ENCODE measurements at regions not wholly inside any gene's neighbourhood (a gene's known extent, or its start where the extent isn't known, plus 50 kb on each side); places are given as distances from the start of the nearest gene placed in this dataset.

- no peak for DNase-seq (ENCODE audit: low read depth)
These were observed 840.7 kb downstream of the FAM181B start for GRCh38 chr11:81892770-81893635.

GRCh38 chr11:81888391-81888790 is 845.3 kb downstream of the FAM181B start:
- no peak for DNase-seq (ENCODE audit: low read depth)

DNA sequence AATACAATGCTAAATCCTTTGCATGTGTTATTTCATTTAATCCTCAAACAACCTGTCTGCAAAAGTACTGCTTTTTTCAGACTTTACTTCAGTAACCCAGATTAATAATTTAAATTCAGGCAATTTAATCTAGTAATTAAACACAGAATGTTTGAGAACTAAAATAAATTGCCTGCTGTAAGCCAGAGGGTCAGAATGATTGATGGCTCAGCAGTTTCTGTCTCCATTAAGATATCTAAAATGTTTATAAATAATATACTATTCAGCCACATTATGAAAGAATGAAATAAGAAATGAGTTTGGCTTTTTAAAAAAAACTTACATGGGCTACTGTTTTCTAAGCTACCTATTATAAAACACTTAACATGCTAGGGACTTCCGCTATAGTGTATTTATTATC is 846.0 kb downstream of the FAM181B start:
- DNase-seq (ENCODE audit: low read depth), result no peak

GRCh38 chr11:81886406-81887075 is 847.1 kb downstream of the FAM181B start:
- DNase-seq (ENCODE audit: low read depth), result no peak

- no peak for DNase-seq (ENCODE audit: low read depth)
These were observed 859.0 kb downstream of the FAM181B start for GRCh38 chr11:81874635-81875034.

DNA sequence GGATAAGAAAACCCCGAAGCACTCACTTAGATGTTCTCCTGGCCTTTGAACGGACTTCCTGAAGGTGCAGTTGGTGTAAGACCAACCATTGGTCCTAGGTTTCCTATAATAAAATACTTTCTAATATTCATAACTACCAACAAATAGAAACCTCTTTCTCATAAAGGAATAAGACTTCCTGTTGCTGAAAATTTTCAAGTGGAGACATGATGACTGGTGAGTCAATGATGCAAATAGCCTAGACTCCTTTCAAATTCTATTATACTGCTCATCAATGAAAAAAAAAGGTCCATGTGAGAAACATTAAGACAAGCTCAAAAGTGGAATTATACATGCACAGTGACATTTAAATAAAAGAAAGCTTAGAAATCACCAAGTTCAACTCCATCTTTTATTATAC is 862.8 kb downstream of the FAM181B start:
- no peak for DNase-seq (ENCODE audit: low read depth)

DNA sequence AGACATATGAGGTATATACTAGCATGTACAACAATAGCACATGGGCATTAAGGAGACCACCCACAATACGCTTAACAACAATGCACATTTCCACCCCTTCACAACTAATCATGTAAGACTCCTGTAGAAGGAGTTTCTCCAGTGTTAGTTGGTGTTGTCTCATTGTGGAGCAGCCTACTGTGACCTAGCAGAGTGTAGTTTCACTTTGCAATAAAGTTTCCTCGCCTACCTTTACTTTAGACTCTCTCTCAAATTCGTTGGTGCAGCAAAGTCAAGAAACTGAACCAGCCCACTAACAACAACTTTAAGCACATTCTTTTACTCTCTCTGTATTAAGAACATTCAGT is 863.6 kb downstream of the FAM181B start:
- no peak for DNase-seq (ENCODE audit: low read depth)

- no peak for DNase-seq (ENCODE audit: low read depth)
These were observed 864.2 kb downstream of the FAM181B start for GRCh38 chr11:81869351-81870065.

- DNase-seq (ENCODE audit: low read depth), result no peak
These were observed 866.8 kb downstream of the FAM181B start for GRCh38 chr11:81866896-81867295.

DNA sequence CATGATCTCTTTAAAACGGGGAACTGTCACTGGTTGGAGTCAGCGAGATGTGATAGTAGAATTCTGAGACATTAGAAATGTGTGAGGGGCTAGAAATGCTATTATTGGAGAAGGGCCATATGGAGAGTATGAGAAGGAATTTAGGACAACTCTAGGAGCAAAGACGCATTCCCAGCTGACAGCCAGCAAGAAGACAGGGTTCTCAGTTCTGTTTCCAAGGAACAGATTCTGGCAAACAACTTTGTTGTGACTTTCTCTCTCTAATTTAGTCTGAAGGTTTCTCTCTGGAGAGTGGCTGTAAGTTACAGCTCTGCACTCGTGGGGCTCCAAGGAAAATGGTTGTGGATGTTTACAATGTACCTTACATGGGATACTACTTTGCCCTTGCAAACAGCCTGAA is 876.3 kb downstream of the FAM181B start:
- DNase-seq (ENCODE audit: low read depth), result no peak

DNA sequence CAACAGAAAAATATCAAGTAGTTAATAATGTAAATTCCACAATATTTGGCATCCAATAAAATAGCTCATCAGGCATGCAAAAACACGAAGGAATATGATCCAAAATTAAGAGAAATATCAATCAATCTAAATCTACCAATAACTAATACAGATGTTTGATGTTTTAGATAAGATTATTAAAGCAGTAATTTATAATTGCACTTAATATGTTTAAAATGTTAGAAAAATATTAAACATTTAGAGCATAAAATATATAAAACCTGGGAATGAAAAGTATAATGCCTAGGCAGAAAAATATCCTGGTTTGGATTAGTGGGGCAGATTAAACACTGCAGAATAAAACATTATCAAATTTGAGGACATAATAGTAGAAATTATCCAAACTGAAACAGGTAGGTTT is 879.9 kb downstream of the FAM181B start:
- DNase-seq (ENCODE audit: low read depth), result no peak

- DNase-seq (ENCODE audit: low read depth), result no peak
These were observed 880.8 kb downstream of the FAM181B start for GRCh38 chr11:81852896-81853295.

- no peak for DNase-seq (ENCODE audit: low read depth)
These were observed 893.3 kb downstream of the FAM181B start for GRCh38 chr11:81840380-81840779.

- no peak for DNase-seq (ENCODE audit: low read depth)
These were observed 893.7 kb downstream of the FAM181B start for GRCh38 chr11:81839976-81840375.

DNA sequence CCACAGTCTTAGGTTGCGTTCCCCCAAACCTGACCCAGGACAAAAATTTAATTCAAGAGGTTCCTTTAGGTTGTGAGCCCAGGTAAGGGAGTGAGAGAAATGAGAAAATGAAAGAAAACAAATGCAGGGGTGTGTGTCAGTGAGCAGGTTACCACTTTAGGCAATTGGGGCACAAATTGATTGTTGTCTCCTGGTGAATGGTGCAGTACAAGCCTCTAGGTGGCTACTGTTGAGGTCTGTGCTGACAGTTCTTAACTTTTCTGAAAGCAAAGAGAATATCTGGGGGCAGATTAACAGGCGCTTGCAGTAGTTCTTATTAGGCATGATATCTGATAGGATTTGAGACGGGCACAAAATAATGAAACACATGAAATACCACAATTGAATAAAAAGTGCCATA is 894.6 kb downstream of the FAM181B start:
- no peak for DNase-seq (ENCODE audit: low read depth)

GRCh38 chr11:81829976-81830375 is 903.7 kb downstream of the FAM181B start:
- DNase-seq (ENCODE audit: low read depth), result no peak

DNA sequence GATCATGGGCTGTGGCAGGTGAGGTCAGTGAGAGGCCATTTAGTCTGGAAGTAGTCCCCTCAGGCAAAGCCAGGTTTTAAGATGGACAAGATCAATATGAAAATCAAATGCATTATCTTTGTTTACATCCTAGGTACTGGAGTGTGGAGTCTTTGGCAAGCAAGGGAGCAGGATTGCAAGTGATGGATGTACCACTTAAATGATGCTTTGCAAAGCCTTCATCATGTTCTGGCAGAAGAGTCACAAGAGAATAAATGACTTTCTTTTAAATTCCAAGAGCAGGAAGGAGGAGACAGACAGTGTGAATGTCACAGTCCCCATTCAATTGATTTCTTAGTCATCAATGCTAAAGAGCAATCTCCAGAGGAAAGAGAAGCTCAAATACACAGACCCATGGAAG is 908.3 kb downstream of the FAM181B start:
- no peak for DNase-seq (ENCODE audit: low read depth)

GRCh38 chr11:81819462-81819861 is 914.2 kb downstream of the FAM181B start:
- DNase-seq (ENCODE audit: low read depth), result no peak

DNA sequence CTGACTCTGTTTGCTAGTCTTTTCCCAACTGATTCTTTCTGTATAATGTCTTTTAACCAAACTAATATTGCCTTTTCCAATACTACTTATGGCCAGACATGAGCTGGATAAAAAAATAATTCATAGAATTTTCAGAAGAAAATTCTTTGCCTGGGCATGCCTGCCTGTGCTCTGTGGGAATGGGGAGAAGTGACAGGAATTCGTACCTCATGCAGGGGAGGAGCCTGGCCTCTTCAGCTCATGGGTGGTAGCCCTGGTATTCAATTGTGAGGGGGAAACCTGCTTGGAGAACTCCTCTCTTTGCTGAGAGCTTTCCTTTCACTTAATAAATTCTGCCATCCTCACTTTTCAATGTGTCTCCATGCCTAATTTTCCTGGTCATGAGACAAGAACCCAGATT is 928.8 kb downstream of the FAM181B start:
- DNase-seq (ENCODE audit: low read depth), result no peak

DNA sequence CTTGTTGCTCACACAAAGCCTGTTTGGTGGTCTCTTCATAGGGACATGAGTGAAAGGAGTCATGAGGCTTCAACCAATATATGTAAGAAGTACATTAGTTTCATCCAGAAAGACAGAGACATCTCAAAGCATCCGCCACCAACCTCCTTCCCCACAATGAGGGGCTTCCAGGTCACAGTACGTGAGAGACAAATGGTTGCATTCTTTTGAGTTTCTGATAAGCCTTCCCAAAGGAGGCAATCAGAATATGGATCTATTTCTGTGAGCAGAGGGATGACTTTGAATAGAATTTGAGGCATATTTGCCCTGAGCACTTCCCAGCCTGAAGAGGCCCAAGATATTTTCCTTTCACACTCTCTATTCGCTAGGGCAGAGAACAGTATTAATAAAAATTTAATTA is 931.1 kb downstream of the FAM181B start:
- no peak for DNase-seq (ENCODE audit: low read depth)

DNA sequence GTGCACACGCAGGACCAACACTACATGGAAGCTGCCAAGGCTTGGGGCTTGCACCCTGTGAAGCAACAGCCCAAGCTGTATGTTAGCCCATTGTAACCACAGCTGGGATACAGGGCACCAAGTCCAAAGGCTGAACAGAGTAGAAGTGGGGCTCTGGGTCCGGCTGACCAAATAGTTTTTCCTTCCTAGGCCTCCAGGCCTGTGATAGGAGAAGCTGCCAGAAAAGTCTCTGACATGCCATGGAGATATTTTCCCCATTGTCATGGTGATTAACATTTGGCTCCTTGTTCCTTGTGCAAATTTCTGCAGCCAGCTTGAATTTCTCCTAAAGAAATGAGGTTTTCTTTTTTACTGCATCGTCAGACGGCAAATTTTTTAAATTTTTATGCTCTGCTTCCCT is 941.2 kb downstream of the FAM181B start:
- no peak for DNase-seq (ENCODE audit: low read depth)

DNA sequence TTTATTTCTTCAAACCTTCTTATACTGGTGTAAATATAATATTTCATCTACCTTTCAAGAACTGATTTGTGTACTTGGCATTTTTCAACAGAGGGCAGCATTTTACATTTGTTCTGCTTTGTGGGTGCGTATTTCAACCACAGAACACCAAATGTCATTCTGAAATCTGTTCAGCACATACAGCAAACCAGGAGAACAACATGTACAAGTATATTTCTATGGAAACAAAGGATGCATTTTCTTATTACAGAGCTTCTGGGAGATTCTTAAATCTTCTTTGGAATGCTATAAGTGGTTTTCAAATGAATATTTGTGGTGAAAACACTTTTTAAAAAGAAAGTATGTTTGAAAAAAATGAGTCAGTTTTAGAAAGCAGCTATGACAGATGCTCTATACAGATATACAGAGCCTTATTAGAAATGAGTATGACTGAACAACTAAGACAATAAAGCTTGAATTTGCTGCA is 946.0 kb downstream of the FAM181B start:
- no peak for DNase-seq (ENCODE audit: low read depth)

DNA sequence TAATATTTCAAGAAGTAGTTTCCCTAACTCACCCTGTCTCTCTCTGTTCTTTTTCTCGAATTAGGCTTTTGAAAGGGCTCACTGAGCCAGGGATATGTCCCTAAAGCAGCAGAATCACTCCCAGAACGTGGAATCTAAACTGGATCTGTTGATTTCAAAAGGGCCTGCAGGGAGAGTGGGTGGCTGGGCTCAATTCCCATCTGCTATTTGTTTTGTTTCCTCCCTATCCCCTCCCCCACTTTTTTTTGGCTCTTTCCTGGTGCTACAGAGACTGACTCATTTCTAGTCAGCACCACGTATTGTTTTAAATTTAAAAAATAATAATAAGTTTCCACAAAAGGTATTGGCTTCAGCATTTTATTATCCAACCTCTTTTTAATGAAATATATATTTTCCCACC is 961.5 kb downstream of the FAM181B start:
- DNase-seq (ENCODE audit: low read depth), result no peak
